ENCODE measurements at regions not wholly inside any gene's neighbourhood (a gene's known extent, or its start where the extent isn't known, plus 50 kb on each side); places are given as distances from the start of the nearest gene placed in this dataset.
A peak's percentile ranks its signal among the peaks of the same experiment; 100 is the strongest.

GRCh38 chr13:73913079-73913740, 221.0 kb downstream of the KLF12 start:
- Mint-ChIP-seq H3K9me3 (ENCODE audit: unreplicated experiment) (no peaks in the 10 kb centered on the region), H3K27me3 (ENCODE audit: insufficient read depth, unreplicated experiment) (no peaks in the 10 kb centered on the region), H3K4me1 (ENCODE audit: insufficient read depth, unreplicated experiment) (peaks cover 16% of the 10 kb centered on the region), H3K4me3 (ENCODE audit: unreplicated experiment) (no peak overlapping the region), H3K36me3 (ENCODE audit: insufficient read depth, unreplicated experiment) (no peaks in the 10 kb centered on the region), H3K27ac (ENCODE audit: low read depth, unreplicated experiment) (no peak overlapping the region)
- TF ChIP-seq CTCF (IDR thresholded peaks at IDR 0.05; ENCODE audit: unreplicated experiment): no peak
- ChIA-PET CTCF (interaction anchor here (0.6 to 1.3 kb wide), 3 partner anchors 23 to 520 kb away, joined by 3 read pairs; no protein-coding TSS in a partner anchor), POLR2A (interaction anchor here (0.6 kb wide), 1 partner anchor 24 kb away, joined by 3 read pairs; no protein-coding TSS in a partner anchor)
- intact Hi-C loops (cut with micrococcal nuclease): no loop called here
- BruUV-seq (replicated peaks): no TSS peak
- DNase-seq (ENCODE audit: unreplicated experiment): peak; percentile 13

- no peak for TF ChIP-seq CTCF (IDR thresholded peaks at IDR 0.05; ENCODE audit: unreplicated experiment)
- no peaks in the 10 kb centered on the region for H3K27me3 Mint-ChIP-seq (ENCODE audit: insufficient read depth, unreplicated experiment)
- H3K4me1 Mint-ChIP-seq (ENCODE audit: insufficient read depth, unreplicated experiment): peaks cover 13% of the 10 kb centered on the region
- DNase-seq (ENCODE audit: unreplicated experiment): no peak
- no TSS peak for BruUV-seq (replicated peaks)
- intact Hi-C loops (cut with micrococcal nuclease): no loop called here
- no peak overlapping the region for H3K27ac Mint-ChIP-seq (ENCODE audit: low read depth, unreplicated experiment)
- H3K9me3 Mint-ChIP-seq (ENCODE audit: unreplicated experiment): no peaks in the 10 kb centered on the region
- ChIA-PET POLR2A (no interaction called here), CTCF (interaction anchor here (0.6 kb wide), 1 partner anchor 61 kb away, joined by 3 read pairs; no protein-coding TSS in a partner anchor)
- no peak overlapping the region for H3K4me3 Mint-ChIP-seq (ENCODE audit: unreplicated experiment)
- no peaks in the 10 kb centered on the region for H3K36me3 Mint-ChIP-seq (ENCODE audit: insufficient read depth, unreplicated experiment)
Observed at GRCh38 chr13:73911361-73911760, 222.8 kb downstream of the KLF12 start.

GRCh38 chr13:73910733-73911132, 223.5 kb downstream of the KLF12 start:
- Mint-ChIP-seq H3K9me3 (ENCODE audit: unreplicated experiment) (no peaks in the 10 kb centered on the region), H3K4me1 (ENCODE audit: insufficient read depth, unreplicated experiment) (peaks cover 13% of the 10 kb centered on the region), H3K27ac (ENCODE audit: low read depth, unreplicated experiment) (no peak overlapping the region), H3K27me3 (ENCODE audit: insufficient read depth, unreplicated experiment) (no peaks in the 10 kb centered on the region), H3K36me3 (ENCODE audit: insufficient read depth, unreplicated experiment) (no peaks in the 10 kb centered on the region), H3K4me3 (ENCODE audit: unreplicated experiment) (no peak overlapping the region)
- POLR2A ChIA-PET: no interaction called here
- CTCF ChIA-PET: interaction anchor here (0.6 kb wide), 1 partner anchor 60 kb away, joined by 3 read pairs; no protein-coding TSS in a partner anchor
- intact Hi-C loops (cut with micrococcal nuclease): no loop called here
- no TSS peak for BruUV-seq (replicated peaks)
- DNase-seq (ENCODE audit: unreplicated experiment): no peak
- TF ChIP-seq CTCF (IDR thresholded peaks at IDR 0.05; ENCODE audit: unreplicated experiment): no peak

GRCh38 chr13:73908809-73909208, 225.4 kb downstream of the KLF12 start:
- Mint-ChIP-seq H3K4me1 (ENCODE audit: insufficient read depth, unreplicated experiment) (peaks cover 8% of the 10 kb centered on the region), H3K4me3 (ENCODE audit: unreplicated experiment) (no peak overlapping the region), H3K36me3 (ENCODE audit: insufficient read depth, unreplicated experiment) (no peaks in the 10 kb centered on the region), H3K27ac (ENCODE audit: low read depth, unreplicated experiment) (no peak overlapping the region), H3K9me3 (ENCODE audit: unreplicated experiment) (no peaks in the 10 kb centered on the region), H3K27me3 (ENCODE audit: insufficient read depth, unreplicated experiment) (no peaks in the 10 kb centered on the region)
- DNase-seq (ENCODE audit: unreplicated experiment): no peak
- ChIA-PET POLR2A (no interaction called here), CTCF (no interaction called here)
- no TSS peak for BruUV-seq (replicated peaks)
- no peak for TF ChIP-seq CTCF (IDR thresholded peaks at IDR 0.05; ENCODE audit: unreplicated experiment)
- intact Hi-C loops (cut with micrococcal nuclease): no loop called here
